ENCODE measurements at regions not wholly inside any gene's neighbourhood (a gene's known extent, or its start where the extent isn't known, plus 50 kb on each side); places are given as distances from the start of the nearest gene placed in this dataset.

GRCh38 chr13:74388626-74389025, 254.4 kb upstream of the KLF12 start:
- no peak for DNase-seq (ENCODE audit: low spot score)

More at GRCh38 chr13:74388626-74389025, 254.4 kb upstream of the KLF12 start:
- no peak overlapping the region for H3K27ac ChIP-seq (ENCODE audit: low read depth)
- peaks cover 7% of the 10 kb centered on the region; the same call in 1 of the 2 replicates for H3K9me2 ChIP-seq (ENCODE audit: insufficient read depth)
- no peaks in the 10 kb centered on the region for H3F3A ChIP-seq (replicated peaks; ENCODE audit: low read depth)
- no peaks in the 10 kb centered on the region for H3K27me3 Mint-ChIP-seq (ENCODE audit: insufficient read depth, low read depth, poor library complexity)
- TF ChIP-seq REST (IDR thresholded peaks at IDR 0.05; ENCODE audit: unreplicated experiment): no peak
- TF ChIP-seq CREB1 (CRISPR knock-in tag; IDR thresholded peaks at IDR 0.05; ENCODE audit: low read depth): no peak
- TF ChIP-seq EZH2phosphoT487 (IDR thresholded peaks at IDR 0.05; ENCODE audit: unreplicated experiment): no peak
- no peak for TF ChIP-seq POLR2AphosphoS5 (IDR thresholded peaks at IDR 0.05; ENCODE audit: low read depth)
- TF ChIP-seq EZH2 (IDR thresholded peaks at IDR 0.05; ENCODE audit: low read depth, unreplicated experiment): no peak
- TF ChIP-seq, protein P1, sequence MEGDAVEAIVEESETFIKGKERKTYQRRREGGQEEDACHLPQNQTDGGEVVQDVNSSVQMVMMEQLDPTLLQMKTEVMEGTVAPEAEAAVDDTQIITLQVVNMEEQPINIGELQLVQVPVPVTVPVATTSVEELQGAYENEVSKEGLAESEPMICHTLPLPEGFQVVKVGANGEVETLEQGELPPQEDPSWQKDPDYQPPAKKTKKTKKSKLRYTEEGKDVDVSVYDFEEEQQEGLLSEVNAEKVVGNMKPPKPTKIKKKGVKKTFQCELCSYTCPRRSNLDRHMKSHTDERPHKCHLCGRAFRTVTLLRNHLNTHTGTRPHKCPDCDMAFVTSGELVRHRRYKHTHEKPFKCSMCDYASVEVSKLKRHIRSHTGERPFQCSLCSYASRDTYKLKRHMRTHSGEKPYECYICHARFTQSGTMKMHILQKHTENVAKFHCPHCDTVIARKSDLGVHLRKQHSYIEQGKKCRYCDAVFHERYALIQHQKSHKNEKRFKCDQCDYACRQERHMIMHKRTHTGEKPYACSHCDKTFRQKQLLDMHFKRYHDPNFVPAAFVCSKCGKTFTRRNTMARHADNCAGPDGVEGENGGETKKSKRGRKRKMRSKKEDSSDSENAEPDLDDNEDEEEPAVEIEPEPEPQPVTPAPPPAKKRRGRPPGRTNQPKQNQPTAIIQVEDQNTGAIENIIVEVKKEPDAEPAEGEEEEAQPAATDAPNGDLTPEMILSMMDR (conservative IDR thresholded peaks at IDR 0.05; ENCODE audit: low read depth in 2 of 2): no peak
- TF ChIP-seq JUNB (IDR thresholded peaks at IDR 0.05; ENCODE audit: unreplicated experiment): no peak
- no peak for TF ChIP-seq STAT1 (IDR thresholded peaks at IDR 0.05; ENCODE audit: unreplicated experiment)
- no peak for TF ChIP-seq ETS1 (IDR thresholded peaks at IDR 0.05)
- no peak for TF ChIP-seq ZNF114 (CRISPR knock-in tag; IDR thresholded peaks at IDR 0.05)
- TF ChIP-seq ZNF462 (CRISPR knock-in tag; IDR thresholded peaks at IDR 0.05): no peak
- no peak for TF ChIP-seq NANOG (IDR thresholded peaks at IDR 0.05; ENCODE audit: borderline replicate concordance)
- no peak for TF ChIP-seq ZNF331 (CRISPR knock-in tag; IDR thresholded peaks at IDR 0.05; ENCODE audit: low read depth)
- H3K4me3 Mint-ChIP-seq: no peak overlapping the region
- H3K36me3 Mint-ChIP-seq (ENCODE audit: low read depth): peaks cover 14% of the 10 kb centered on the region; the same call in 2 of the 3 replicates
- H4K20me1 ChIP-seq (replicated peaks; ENCODE audit: insufficient read depth): no peaks in the 10 kb centered on the region
- no peak overlapping the region for H3K4me2 ChIP-seq
- H3K36me3 ChIP-seq (ENCODE audit: insufficient read depth): no peaks in the 10 kb centered on the region
- no peaks in the 10 kb centered on the region for H3K79me2 ChIP-seq (replicated peaks; ENCODE audit: insufficient read depth)
- no peak overlapping the region for H2AFZ ChIP-seq
- no peak for ATAC-seq
- 0 out of 3 replicates have a peak, but pooled peaks cover 2% of the 10 kb centered on the region for H3K4me1 Mint-ChIP-seq
- peaks cover 12% of the 10 kb centered on the region; the same call in 2 of the 3 replicates for H3K9me3 Mint-ChIP-seq
- no peak overlapping the region for H3K27ac Mint-ChIP-seq
- no peaks in the 10 kb centered on the region for H3K4me1 ChIP-seq (ENCODE audit: insufficient read depth)
- H3K4me3 ChIP-seq: no peak overlapping the region
- no peaks in the 10 kb centered on the region for H3K27me3 ChIP-seq (ENCODE audit: insufficient read depth)
